Esophagus muscularis mucosa (tissue), 4 donors: ENCODE measurements at regions not wholly inside any gene's neighbourhood (a gene's known extent, or its start where the extent isn't known, plus 50 kb on each side); places are given as distances from the start of the nearest gene placed in this dataset.

ENCODE experiments used
- DNase-seq: peaks from one replicate; pipeline ENCODE4 v3.0.0-alpha.2; 2017; ENCODE audit errors: extremely low spot score
- H3K27ac ChIP-seq, 4 donors: fragments of 200-600 bp; sonication (generic); replicated peaks in 1 of 4; 1 replicate in 3 of 4; 2 replicates in 1 of 4; pipeline ENCODE4 v1.5.1; 2016 to 2019; ENCODE audit warnings: mild to moderate bottlenecking in 1 of 4
- H3K27me3 ChIP-seq, 4 donors: fragments of 200-600 bp; sonication (generic); one replicate each; pipeline versions ENCODE4 v1.5.1 to v1.6.0; 2016 to 2019
- H3K36me3 ChIP-seq, 4 donors: fragments of 200-600 bp; sonication (generic); one replicate each; pipeline ENCODE4 v1.5.1; 2016 to 2019
- H3K4me1 ChIP-seq, 4 donors: fragments of 200-600 bp; sonication (generic); one replicate each; pipeline ENCODE4 v1.5.1; 2016 to 2019
- H3K4me3 ChIP-seq, 4 donors: fragments of 200-600 bp; sonication (generic); 1 replicate in 2 of 4; 2 replicates in 2 of 4; pipeline ENCODE4 v1.5.1; 2016 to 2019; ENCODE audit warnings: mild to moderate bottlenecking in 4 of 4, moderate library complexity in 1 of 4
- H3K9me3 ChIP-seq, 4 donors: fragments of 200-600 bp; sonication (generic); 1 replicate in 3 of 4; 2 replicates in 1 of 4; pipeline ENCODE4 v1.5.1; 2016 to 2019
- CTCF ChIP-seq, 3 experiments: fragments of 200-600 bp in 2 of 3; fragments of 450-650 bp in 1 of 3; sonication (generic) in 2 of 3; IDR thresholded peaks; one replicate each; pipeline ENCODE4 v1.5.1; 2017 to 2019; ENCODE audit warnings: antibody characterized with exemption in 3 of 3, mild to moderate bottlenecking in 2 of 3, moderate library complexity in 1 of 3
- EP300 ChIP-seq: sonication (generic); formaldehyde crosslinking; IDR thresholded peaks from one replicate; pipeline ENCODE4 v1.6.1; 2017; ENCODE audit warnings: antibody characterized with exemption
- POLR2A ChIP-seq: fragments of 450-650 bp; IDR thresholded peaks from one replicate; pipeline ENCODE4 v1.6.1; 2017; ENCODE audit warnings: antibody characterized with exemption, moderate library complexity, mild to moderate bottlenecking, low read depth
- POLR2AphosphoS5 ChIP-seq, 2 donors: sonication (generic); formaldehyde crosslinking; IDR thresholded peaks; one replicate each; pipeline ENCODE4 v1.6.1; 2017; ENCODE audit warnings: antibody characterized with exemption in 2 of 2
- WGBS: methylation state at CpG from one replicate; pipeline ENCODE4 v1.1.5; 2018; 5-methylcytosine and 5-hydroxymethylcytosine counted together
- intact Hi-C: fragments of 100-400 bp; cut with DNase I; formaldehyde crosslinking; loops from one replicate; pipeline ENCODE4 v1.15.1; 2023

DNA sequence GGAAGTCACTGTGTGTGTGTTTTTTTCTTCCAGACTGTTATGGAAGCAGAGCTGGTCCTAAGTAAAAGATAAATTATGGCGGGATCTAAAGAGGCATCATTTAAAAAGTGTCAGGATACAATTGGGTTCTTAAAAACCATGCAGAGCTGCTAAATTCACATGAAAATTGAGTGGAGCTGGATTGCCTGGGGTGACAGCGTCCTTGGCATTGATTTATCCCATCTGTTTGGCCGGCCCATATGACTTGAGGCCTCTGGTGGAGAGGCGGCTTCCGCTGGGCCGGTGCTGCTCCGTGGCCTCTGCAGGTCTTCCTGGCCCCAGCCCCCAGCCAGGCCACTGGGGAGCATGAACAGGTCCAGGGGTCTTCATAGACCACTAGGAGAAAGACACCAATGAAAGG lies 165.5 kb downstream of the GLI2 start:
- Histone ChIP-seq H3K4me1 (peaks cover 9 to 45% (median 36%) of the 10 kb centered on the region in 4 donors), H3K27ac (no peak overlapping the region), H3K36me3 (no peaks in the 10 kb centered on the region), H3K27me3 (no peaks in the 10 kb centered on the region), H3K9me3 (no peaks in the 10 kb centered on the region), H3K4me3 (no peak overlapping the region)
- 57% methylated on average over 6 of the region's 7 CpGs for whole genome bisulfite sequencing
- DNase-seq = no peak
- intact Hi-C loops = no loop called here
- TF ChIP-seq EP300 (no peak), POLR2A (no peak), POLR2AphosphoS5 (IDR thresholded peaks at IDR 0.05) (no peak), CTCF (IDR thresholded peaks at IDR 0.05) (no peak)

DNA sequence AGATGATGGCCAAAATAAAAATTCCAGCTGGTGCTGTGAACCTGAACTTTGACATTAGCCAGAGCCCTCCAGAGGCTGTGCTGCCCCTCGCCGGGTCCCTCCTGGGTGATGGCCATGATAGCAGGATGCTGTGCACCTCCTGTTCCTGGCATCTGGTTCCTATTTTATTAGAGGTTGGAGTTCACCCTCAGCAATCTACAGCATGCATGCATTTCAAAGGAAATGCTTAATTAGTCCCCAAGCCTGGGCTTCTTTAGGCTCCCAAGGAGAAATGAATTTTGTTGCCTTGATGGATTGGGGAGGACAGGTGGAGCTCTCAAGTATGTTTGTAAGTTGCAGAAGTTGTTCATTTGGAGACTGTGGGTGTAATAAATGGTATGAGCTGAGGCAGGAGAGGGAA lies 166.9 kb downstream of the GLI2 start:
- Histone ChIP-seq H3K4me3 (no peak overlapping the region), H3K27me3 (no peaks in the 10 kb centered on the region), H3K36me3 (no peaks in the 10 kb centered on the region), H3K27ac (no peak overlapping the region), H3K9me3 (no peaks in the 10 kb centered on the region), H3K4me1 (peaks cover 9 to 49% (median 36%) of the 10 kb centered on the region in 4 donors)
- TF ChIP-seq POLR2AphosphoS5 (IDR thresholded peaks at IDR 0.05) (no peak), POLR2A (no peak), CTCF (IDR thresholded peaks at IDR 0.05) (no peak), EP300 (no peak)
- no peak for DNase-seq
- intact Hi-C loops = no loop called here
- 83% methylated on average over 2 of the region's 2 CpGs for WGBS

GRCh38 chr2:120904379-120904778 lies 168.7 kb downstream of the GLI2 start:
- peak overlapping the region in 3 of 4 donors; percentile 48 to 60 (median 51) for H3K27ac ChIP-seq
- WGBS = 61% methylated on average over 4 of the region's 8 CpGs
- intact Hi-C loops = no loop called here
- no peaks in the 10 kb centered on the region for H3K9me3 ChIP-seq
- H3K4me1 ChIP-seq = peaks cover 9 to 48% (median 29%) of the 10 kb centered on the region in 4 donors
- H3K36me3 ChIP-seq = no peaks in the 10 kb centered on the region
- DNase-seq = no peak
- H3K27me3 ChIP-seq = no peaks in the 10 kb centered on the region
- no peak overlapping the region for H3K4me3 ChIP-seq
- TF ChIP-seq POLR2A = no peak
- TF ChIP-seq CTCF (IDR thresholded peaks at IDR 0.05) = no peak
- TF ChIP-seq EP300 = no peak
- no peak for TF ChIP-seq POLR2AphosphoS5 (IDR thresholded peaks at IDR 0.05)

DNA sequence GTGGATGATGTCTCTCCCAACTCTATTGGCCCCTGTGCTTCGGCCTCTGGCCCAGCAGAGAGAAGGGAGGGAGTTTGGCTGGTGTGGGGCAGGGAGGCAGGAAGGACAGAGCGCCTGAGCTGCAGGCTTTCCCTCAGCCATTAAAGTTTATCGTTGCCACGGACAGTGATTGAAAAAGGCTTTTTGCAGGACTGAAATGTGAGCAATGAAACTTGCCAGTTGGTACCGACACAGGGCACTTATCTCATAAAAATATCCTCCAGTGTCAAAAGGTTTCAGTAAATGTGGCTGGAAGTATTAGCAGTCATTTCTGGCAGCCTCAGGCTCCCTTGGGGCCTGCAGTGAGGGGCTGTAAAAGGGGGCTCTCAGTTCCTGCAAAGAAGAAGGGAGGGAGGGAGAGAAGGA lies 169.2 kb downstream of the GLI2 start:
- intact Hi-C loops = no loop called here
- TF ChIP-seq POLR2A (no peak), CTCF (IDR thresholded peaks at IDR 0.05) (no peak), EP300 (no peak), POLR2AphosphoS5 (IDR thresholded peaks at IDR 0.05) (no peak)
- no peak overlapping the region for H3K4me3 ChIP-seq
- H3K9me3 ChIP-seq = no peaks in the 10 kb centered on the region
- no peak for DNase-seq
- H3K27ac ChIP-seq = peak overlapping the region in 3 of 4 donors; percentile 48 to 60 (median 51)
- H3K36me3 ChIP-seq = no peaks in the 10 kb centered on the region
- 15% methylated on average over 5 of the region's 5 CpGs for WGBS
- peaks cover 9 to 43% (median 29%) of the 10 kb centered on the region in 4 donors for H3K4me1 ChIP-seq
- no peaks in the 10 kb centered on the region for H3K27me3 ChIP-seq

- H3K36me3 ChIP-seq = no peaks in the 10 kb centered on the region
- TF ChIP-seq POLR2AphosphoS5 (IDR thresholded peaks at IDR 0.05) = no peak
- no peak for TF ChIP-seq POLR2A
- no peak for TF ChIP-seq CTCF (IDR thresholded peaks at IDR 0.05)
- TF ChIP-seq EP300 = no peak
These were observed 169.6 kb downstream of the GLI2 start for GRCh38 chr2:120905298-120905697.

More at GRCh38 chr2:120905298-120905697, 169.6 kb downstream of the GLI2 start:
- Histone ChIP-seq H3K4me3 (no peak overlapping the region), H3K27me3 (no peaks in the 10 kb centered on the region), H3K9me3 (no peaks in the 10 kb centered on the region), H3K4me1 (peaks cover 9 to 40% (median 29%) of the 10 kb centered on the region in 4 donors), H3K27ac (peak overlapping the region in 3 of 4 donors; percentile 48 to 60 (median 51))
- WGBS = 58% methylated on average over 3 of the region's 5 CpGs
- intact Hi-C loops = no loop called here
- no peak for DNase-seq
